HepG2 (cell line): ENCODE measurements at regions not wholly inside any gene's neighbourhood (a gene's known extent, or its start where the extent isn't known, plus 50 kb on each side); places are given as distances from the start of the nearest gene placed in this dataset.

Source experiments
- ADNP ChIP-seq: sonication (generic); formaldehyde crosslinking; IDR thresholded peaks from 2 replicates; pipeline ENCODE4 v1.4.0; 2020; ENCODE audit warnings: missing genetic modification reagents
- ARHGAP35 ChIP-seq: sonication (generic); formaldehyde crosslinking; IDR thresholded peaks from 2 replicates; pipeline ENCODE4 v1.9.0; 2022; ENCODE audit warnings: mild to moderate bottlenecking, inconsistent platforms, moderate library complexity, missing genetic modification reagents, borderline replicate concordance
- EP300 ChIP-seq, 3 experiments: sonication (generic) in 1 of 3; formaldehyde crosslinking in 1 of 3; IDR thresholded peaks; 2 replicates each; pipeline versions ENCODE4 v1.5.1 to v1.6.1; 2011 to 2020; ENCODE audit warnings: low read depth in 2 of 3, low read length in 2 of 3, borderline replicate concordance in 1 of 3, improper control_type of control experiment in 1 of 3, mild to moderate bottlenecking in 1 of 3, missing genetic modification reagents in 1 of 3, moderate library complexity in 1 of 3
- JUND ChIP-seq: sonication (generic); formaldehyde crosslinking; IDR thresholded peaks from 2 replicates; pipeline ENCODE4 v1.8.0; 2022; ENCODE audit warnings: mild to moderate bottlenecking, missing genetic modification reagents
- PRDM4 ChIP-seq: sonication (generic); formaldehyde crosslinking; IDR thresholded peaks from 2 replicates; pipeline ENCODE4 v1.9.0; 2021; ENCODE audit warnings: missing genetic modification reagents, borderline replicate concordance
- SNAPC4 ChIP-seq: sonication (generic); formaldehyde crosslinking; IDR thresholded peaks from 2 replicates; pipeline ENCODE4 v1.4.0; 2020; ENCODE audit warnings: mild to moderate bottlenecking, missing genetic modification reagents
- SP1 ChIP-seq, 2 experiments: fragments of 450-650 bp in 1 of 2; sonication (generic) in 1 of 2; formaldehyde crosslinking in 1 of 2; IDR thresholded peaks; 2 replicates each; pipeline versions ENCODE4 v1.4.0 to v1.6.1; 2016 to 2020; ENCODE audit warnings: missing genetic modification reagents in 1 of 2
- ZBTB26 ChIP-seq: IDR thresholded peaks from 2 replicates; pipeline ENCODE4 v1.6.1; 2016; ENCODE audit warnings: missing compliant biosample characterization, missing genetic modification reagents, borderline replicate concordance
- ZBTB42 ChIP-seq: sonication (generic); formaldehyde crosslinking; IDR thresholded peaks from 2 replicates; pipeline ENCODE4 v1.5.0; 2020; ENCODE audit warnings: mild to moderate bottlenecking, missing genetic modification reagents
- ZNF121 ChIP-seq: sonication (generic); formaldehyde crosslinking; IDR thresholded peaks from 2 replicates; pipeline ENCODE4 v1.5.0; 2020; ENCODE audit warnings: mild to moderate bottlenecking, missing genetic modification reagents
- ZNF589 ChIP-seq: sonication (generic); formaldehyde crosslinking; conservative IDR thresholded peaks from 2 replicates; pipeline ENCODE4 v1.8.0; 2022; ENCODE audit warnings: mild to moderate bottlenecking, moderate library complexity, missing genetic modification reagents

- TF ChIP-seq ZNF121 (CRISPR knock-in tag) (no peak), PRDM4 (CRISPR knock-in tag) (no peak), ZNF589 (CRISPR knock-in tag) (no peak), ZBTB42 (CRISPR knock-in tag) (no peak), ADNP (CRISPR knock-in tag) (no peak), EP300 (IDR thresholded peaks at IDR 0.05; ENCODE audit: low read depth in 2 of 2, low read length in 2 of 2) (no peak), EP300 (CRISPR knock-in tag; IDR thresholded peaks at IDR 0.05; ENCODE audit: borderline replicate concordance) (no peak), SP1 (IDR thresholded peaks at IDR 0.05) (no peak), SP1 (CRISPR knock-in tag; IDR thresholded peaks at IDR 0.05) (no peak), ARHGAP35 (CRISPR knock-in tag) (no peak), JUND (CRISPR knock-in tag) (no peak), ZBTB26 (CRISPR knock-in tag) (no peak), SNAPC4 (no peak)
Measured at GRCh38 chr5:3361811-3362605, 233.6 kb upstream of the IRX1 start.
